Caco-2 (cell line): ENCODE measurements at regions not wholly inside any gene's neighbourhood (a gene's known extent, or its start where the extent isn't known, plus 50 kb on each side); places are given as distances from the start of the nearest gene placed in this dataset.
"Not testable (repeated sequence)": the region's sequence is repeated elsewhere in the genome, so short reads cannot be mapped to it uniquely, and the experiment has no call there.

Experiments
- BruUV-seq: library from RNA; stranded (reverse); fragments of 400-500 nt; replicated peaks from 2 replicates; lab custom pipeline; 2021; lab: Mats Ljungman, UMichigan
- CTCF ChIA-PET: fragments of 300-600 bp; sonication (Branson Sonifier 250); formaldehyde crosslinking; loops from one replicate; lab custom pipeline; 2022; ENCODE audit warnings: antibody characterized with exemption; lab: Charles Lee
- POLR2A ChIA-PET: fragments of 300-600 bp; sonication (Branson Sonifier 250); formaldehyde crosslinking; loops from one replicate; lab custom pipeline; 2022; ENCODE audit warnings: antibody characterized with exemption; lab: Charles Lee
- DNase-seq, 2 experiments: peaks; one replicate each; pipeline versions ENCODE4 v3.0.0 to v3.0.0-alpha.2; 2020 to 2022
- H3K27me3 ChIP-seq: replicated peaks from 2 replicates; pipeline ENCODE4 v1.6.0; 2011; ENCODE audit warnings: low read length; ENCODE audit not compliant: control insufficient read depth, insufficient read depth
- H3K36me3 ChIP-seq: 2 replicates; pipeline ENCODE4 v1.5.1; 2011; ENCODE audit warnings: low read length; ENCODE audit not compliant: control insufficient read depth, insufficient read depth
- H3K4me1 ChIP-seq: fragments of 250-450 bp; sonication (Bioruptor Pico); 2 replicates; pipeline ENCODE4 v1.5.1; 2020; ENCODE audit warnings: mild to moderate bottlenecking
- H3K4me3 ChIP-seq: 2 replicates; pipeline ENCODE4 v1.5.1; 2011; ENCODE audit warnings: low read depth, mild to moderate bottlenecking, control low read depth, low read length
- H3K9me3 ChIP-seq: fragments of 250-450 bp; sonication (Bioruptor Pico); 2 replicates; pipeline ENCODE4 v1.5.1; 2020; ENCODE audit warnings: mild to moderate bottlenecking, moderate library complexity
- H3K27ac Mint-ChIP-seq: one replicate; pipeline ENCODE4 v1.8.0; 2022; ENCODE audit warnings: mixed read lengths; ENCODE audit not compliant: unreplicated experiment
- H3K27me3 Mint-ChIP-seq: one replicate; pipeline ENCODE4 v1.8.0; 2022; ENCODE audit warnings: mixed read lengths; ENCODE audit not compliant: insufficient read depth, unreplicated experiment
- H3K36me3 Mint-ChIP-seq: one replicate; pipeline ENCODE4 v1.8.0; 2022; ENCODE audit warnings: mild to moderate bottlenecking, mixed read lengths; ENCODE audit not compliant: insufficient read depth, unreplicated experiment
- H3K4me1 Mint-ChIP-seq: one replicate; pipeline ENCODE4 v1.8.0; 2022; ENCODE audit warnings: low read depth, mixed read lengths; ENCODE audit not compliant: unreplicated experiment
- H3K4me3 Mint-ChIP-seq: one replicate; pipeline ENCODE4 v1.8.0; 2022; ENCODE audit warnings: mild to moderate bottlenecking, moderate library complexity, mixed read lengths; ENCODE audit not compliant: unreplicated experiment
- H3K9me3 Mint-ChIP-seq: one replicate; pipeline ENCODE4 v1.8.0; 2022; ENCODE audit warnings: mixed read lengths; ENCODE audit not compliant: unreplicated experiment
- intact Hi-C: fragments of 100-400 bp; cut with micrococcal nuclease; formaldehyde crosslinking; loops from one replicate; pipeline ENCODE4 v1.10.0; 2022; ENCODE audit not compliant: unreplicated experiment
- TF ChIP-seq, protein P1 (sequence below), 2 experiments: fragments of 200-600 bp in 1 of 2; IDR thresholded peaks; 1 replicate in 1 of 2; 2 replicates in 1 of 2; pipeline versions ENCODE4 v1.5.1 to v1.8.0; 2011 to 2022; ENCODE audit warnings: antibody characterized with exemption in 1 of 2, control low read depth in 1 of 2, inconsistent platforms in 1 of 2, low read depth in 1 of 2, low read length in 1 of 2, mild to moderate bottlenecking in 1 of 2, moderate library complexity in 1 of 2; ENCODE audit not compliant: insufficient read depth in 1 of 2, severe bottlenecking in 1 of 2, unreplicated experiment in 1 of 2

- CTCF ChIA-PET, result no interaction called here
Measured at GRCh38 chr3:23726811-23727548, 78.8 kb upstream of the UBE2E1 start.

DNA sequence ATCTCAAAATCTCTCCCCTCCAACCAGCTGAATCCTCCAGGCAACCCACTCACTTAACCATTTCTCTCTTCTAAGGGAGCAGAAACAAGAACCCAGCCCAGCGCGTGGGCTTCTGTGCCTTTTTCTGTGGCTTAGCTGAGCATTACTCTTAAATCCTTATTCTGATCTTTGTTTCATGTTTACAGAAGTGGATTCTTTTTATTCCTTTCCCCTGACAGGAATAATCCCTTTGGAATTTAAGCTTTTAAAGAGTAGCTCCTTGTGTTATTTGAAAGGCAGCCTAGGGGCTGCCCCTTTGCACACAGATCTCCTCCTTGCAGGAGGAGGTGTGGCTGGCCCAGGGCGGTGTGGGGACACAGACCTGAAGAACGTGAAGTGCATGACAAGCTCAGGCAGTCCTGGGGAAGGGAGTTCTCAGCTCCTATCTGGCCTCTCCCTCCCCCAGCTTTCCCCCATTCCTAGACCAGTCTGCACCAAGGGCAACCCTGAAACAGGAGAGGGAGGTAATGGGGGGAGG lies 77.1 kb upstream of the UBE2E1 start:
- Histone ChIP-seq H3K4me3 (no peak overlapping the region), H3K36me3 (no peaks in the 10 kb centered on the region), H3K4me1 (peaks cover 22% of the 10 kb centered on the region), H3K9me3 (no peaks in the 10 kb centered on the region), H3K27me3 (no peaks in the 10 kb centered on the region)
- peak; percentile 78 to 80 for DNase-seq
- no TSS peak for BruUV-seq
- POLR2A ChIA-PET, result interaction anchor here (0.5 to 0.6 kb wide), 4 partner anchors 18 to 163 kb away, joined by 3 to 4 read pairs (median 4); no protein-coding TSS in a partner anchor
- CTCF ChIA-PET, result interaction anchor here (0.5 to 1.2 kb wide), 3 partner anchors 16 to 33 kb away, joined by 3 to 4 read pairs (median 3); no protein-coding TSS in a partner anchor
- TF ChIP-seq, protein P1, sequence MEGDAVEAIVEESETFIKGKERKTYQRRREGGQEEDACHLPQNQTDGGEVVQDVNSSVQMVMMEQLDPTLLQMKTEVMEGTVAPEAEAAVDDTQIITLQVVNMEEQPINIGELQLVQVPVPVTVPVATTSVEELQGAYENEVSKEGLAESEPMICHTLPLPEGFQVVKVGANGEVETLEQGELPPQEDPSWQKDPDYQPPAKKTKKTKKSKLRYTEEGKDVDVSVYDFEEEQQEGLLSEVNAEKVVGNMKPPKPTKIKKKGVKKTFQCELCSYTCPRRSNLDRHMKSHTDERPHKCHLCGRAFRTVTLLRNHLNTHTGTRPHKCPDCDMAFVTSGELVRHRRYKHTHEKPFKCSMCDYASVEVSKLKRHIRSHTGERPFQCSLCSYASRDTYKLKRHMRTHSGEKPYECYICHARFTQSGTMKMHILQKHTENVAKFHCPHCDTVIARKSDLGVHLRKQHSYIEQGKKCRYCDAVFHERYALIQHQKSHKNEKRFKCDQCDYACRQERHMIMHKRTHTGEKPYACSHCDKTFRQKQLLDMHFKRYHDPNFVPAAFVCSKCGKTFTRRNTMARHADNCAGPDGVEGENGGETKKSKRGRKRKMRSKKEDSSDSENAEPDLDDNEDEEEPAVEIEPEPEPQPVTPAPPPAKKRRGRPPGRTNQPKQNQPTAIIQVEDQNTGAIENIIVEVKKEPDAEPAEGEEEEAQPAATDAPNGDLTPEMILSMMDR (IDR thresholded peaks at IDR 0.05; ENCODE audit: insufficient read depth in 1 of 2, low read depth in 1 of 2, low read length in 1 of 2, severe bottlenecking in 1 of 2, unreplicated experiment in 1 of 2), result no peak
- Mint-ChIP-seq H3K4me3 (peak overlapping the region; percentile 54), H3K4me1 (peaks cover 8% of the 10 kb centered on the region), H3K27ac (peak overlapping the region; percentile 45), H3K27me3 (no peaks in the 10 kb centered on the region), H3K36me3 (peaks cover 11% of the 10 kb centered on the region), H3K9me3 (no peaks in the 10 kb centered on the region)
- intact Hi-C loops, result loop anchor here (1.0 to 2.0 kb wide), 4 partner anchors 11 to 80 kb away; no protein-coding TSS in a partner anchor

More at GRCh38 chr3:23726811-23727548, 78.8 kb upstream of the UBE2E1 start:
- H3K36me3 Mint-ChIP-seq, result peaks cover 6% of the 10 kb centered on the region
- Histone ChIP-seq H3K4me1 (peaks cover 22% of the 10 kb centered on the region), H3K4me3 (no peak overlapping the region), H3K27me3 (no peaks in the 10 kb centered on the region), H3K36me3 (no peaks in the 10 kb centered on the region), H3K9me3 (no peaks in the 10 kb centered on the region)
- BruUV-seq, result no TSS peak
- H3K27ac Mint-ChIP-seq, result no peak overlapping the region
- no peaks in the 10 kb centered on the region for H3K27me3 Mint-ChIP-seq
- TF ChIP-seq, protein P1 (IDR thresholded peaks at IDR 0.05; ENCODE audit: insufficient read depth in 1 of 2, low read depth in 1 of 2, low read length in 1 of 2, severe bottlenecking in 1 of 2, unreplicated experiment in 1 of 2), result no peak
- no peaks in the 10 kb centered on the region for H3K9me3 Mint-ChIP-seq
- no peak for DNase-seq
- H3K4me3 Mint-ChIP-seq, result no peak overlapping the region
- H3K4me1 Mint-ChIP-seq, result peaks cover 8% of the 10 kb centered on the region
- intact Hi-C loops, result no loop called here
- POLR2A ChIA-PET, result no interaction called here

- not testable (repeated sequence) for BruUV-seq, H3K4me1 Mint-ChIP-seq
Measured at GRCh38 chr3:23729362-23729761, 76.4 kb upstream of the UBE2E1 start.

More at GRCh38 chr3:23729362-23729761, 76.4 kb upstream of the UBE2E1 start:
- not testable (repeated sequence) for H3K4me3 ChIP-seq, H3K9me3 ChIP-seq, H3K27me3 ChIP-seq, H3K4me3 Mint-ChIP-seq, H3K36me3 ChIP-seq, DNase-seq, H3K27me3 Mint-ChIP-seq, H3K9me3 Mint-ChIP-seq
- Mint-ChIP-seq H3K36me3 (peaks cover 11% of the 10 kb centered on the region), H3K27ac (peak overlapping the region; percentile 45)
- intact Hi-C loops, result loop anchor here (2.0 kb wide), 2 partner anchors 17 to 31 kb away; no protein-coding TSS in a partner anchor
- peaks cover 27% of the 10 kb centered on the region for H3K4me1 ChIP-seq
- CTCF ChIA-PET, result interaction anchor here (0.8 kb wide), 1 partner anchor 16 kb away, joined by 3 read pairs; no protein-coding TSS in a partner anchor
- POLR2A ChIA-PET, result interaction anchor here (0.5 kb wide), 1 partner anchor 102 kb away, joined by 4 read pairs; no protein-coding TSS in a partner anchor
